ENCODE measurements at regions not wholly inside any gene's neighbourhood (a gene's known extent, or its start where the extent isn't known, plus 50 kb on each side); places are given as distances from the start of the nearest gene placed in this dataset.

- H3K27me3 Mint-ChIP-seq (ENCODE audit: low read depth, unreplicated experiment) = no peaks in the 10 kb centered on the region
- no peaks in the 10 kb centered on the region for H3K9me3 Mint-ChIP-seq (ENCODE audit: unreplicated experiment)
- Histone ChIP-seq H3K4me1 (ENCODE audit: insufficient read depth, low read length) (no peaks in the 10 kb centered on the region), H3K4me2 (ENCODE audit: low read length) (no peak overlapping the region), H3K27ac (ENCODE audit: low read depth, low read length) (no peak overlapping the region), H4K20me1 (ENCODE audit: insufficient read depth, low read length) (no peaks in the 10 kb centered on the region), H3K9ac (ENCODE audit: low read length) (no peak overlapping the region), H2AFZ (ENCODE audit: low read depth, low read length) (no peak overlapping the region), H3K4me3 (ENCODE audit: insufficient read depth, low read depth, low read length) (no peak overlapping the region), H3K79me2 (ENCODE audit: insufficient read depth, low read length) (no peaks in the 10 kb centered on the region), H3K36me3 (ENCODE audit: insufficient read depth, low read length) (no peaks in the 10 kb centered on the region), H3K9me3 (ENCODE audit: insufficient read depth, low read depth, low read length) (no peaks in the 10 kb centered on the region), H3K27me3 (ENCODE audit: insufficient read depth, low read length) (no peaks in the 10 kb centered on the region)
- no peak for TF ChIP-seq EZH2 (IDR thresholded peaks at IDR 0.05; ENCODE audit: insufficient read depth, low read length)
- no peak for TF ChIP-seq CTCF (IDR thresholded peaks at IDR 0.05; ENCODE audit: insufficient read depth, low read depth, low read length)
- no peaks in the 10 kb centered on the region for H3K4me1 Mint-ChIP-seq (ENCODE audit: low read depth, unreplicated experiment)
- H3K27ac Mint-ChIP-seq (ENCODE audit: unreplicated experiment) = no peak overlapping the region
- no peak for DNase-seq (ENCODE audit: low read depth)
- peak; percentile 26 for FAIRE-seq
- H3K4me3 Mint-ChIP-seq (ENCODE audit: unreplicated experiment) = no peak overlapping the region
- H3K36me3 Mint-ChIP-seq (ENCODE audit: low read depth, unreplicated experiment) = no peaks in the 10 kb centered on the region
Measured at GRCh38 chr5:156019571-156020180, 307.3 kb upstream of the SGCD start.

GRCh38 chr5:156020647-156021046 is 306.3 kb upstream of the SGCD start:
- H3K9me3 Mint-ChIP-seq (ENCODE audit: unreplicated experiment) = no peaks in the 10 kb centered on the region
- no peak for FAIRE-seq
- Histone ChIP-seq H3K9ac (ENCODE audit: low read length) (no peak overlapping the region), H3K4me3 (ENCODE audit: insufficient read depth, low read depth, low read length) (no peak overlapping the region), H3K36me3 (ENCODE audit: insufficient read depth, low read length) (no peaks in the 10 kb centered on the region), H3K27ac (ENCODE audit: low read depth, low read length) (no peak overlapping the region), H4K20me1 (ENCODE audit: insufficient read depth, low read length) (no peaks in the 10 kb centered on the region), H3K4me1 (ENCODE audit: insufficient read depth, low read length) (no peaks in the 10 kb centered on the region), H2AFZ (ENCODE audit: low read depth, low read length) (no peak overlapping the region), H3K27me3 (ENCODE audit: insufficient read depth, low read length) (no peaks in the 10 kb centered on the region), H3K79me2 (ENCODE audit: insufficient read depth, low read length) (no peaks in the 10 kb centered on the region), H3K9me3 (ENCODE audit: insufficient read depth, low read depth, low read length) (no peaks in the 10 kb centered on the region), H3K4me2 (ENCODE audit: low read length) (no peak overlapping the region)
- H3K36me3 Mint-ChIP-seq (ENCODE audit: low read depth, unreplicated experiment) = no peaks in the 10 kb centered on the region
- DNase-seq (ENCODE audit: low read depth) = no peak
- TF ChIP-seq EZH2 (IDR thresholded peaks at IDR 0.05; ENCODE audit: insufficient read depth, low read length) (no peak), CTCF (IDR thresholded peaks at IDR 0.05; ENCODE audit: insufficient read depth, low read depth, low read length) (no peak)
- no peak overlapping the region for H3K27ac Mint-ChIP-seq (ENCODE audit: unreplicated experiment)
- no peaks in the 10 kb centered on the region for H3K27me3 Mint-ChIP-seq (ENCODE audit: low read depth, unreplicated experiment)
- H3K4me3 Mint-ChIP-seq (ENCODE audit: unreplicated experiment) = no peak overlapping the region
- H3K4me1 Mint-ChIP-seq (ENCODE audit: low read depth, unreplicated experiment) = no peaks in the 10 kb centered on the region

- Histone ChIP-seq H2AFZ (ENCODE audit: low read depth, low read length) (no peak overlapping the region), H3K9ac (ENCODE audit: low read length) (no peak overlapping the region), H3K4me2 (ENCODE audit: low read length) (no peak overlapping the region), H3K4me1 (ENCODE audit: insufficient read depth, low read length) (no peaks in the 10 kb centered on the region), H3K79me2 (ENCODE audit: insufficient read depth, low read length) (no peaks in the 10 kb centered on the region), H3K27me3 (ENCODE audit: insufficient read depth, low read length) (no peaks in the 10 kb centered on the region), H3K27ac (ENCODE audit: low read depth, low read length) (no peak overlapping the region), H3K9me3 (ENCODE audit: insufficient read depth, low read depth, low read length) (no peaks in the 10 kb centered on the region), H4K20me1 (ENCODE audit: insufficient read depth, low read length) (no peaks in the 10 kb centered on the region), H3K4me3 (ENCODE audit: insufficient read depth, low read depth, low read length) (no peak overlapping the region), H3K36me3 (ENCODE audit: insufficient read depth, low read length) (no peaks in the 10 kb centered on the region)
- Mint-ChIP-seq H3K4me1 (ENCODE audit: low read depth, unreplicated experiment) (no peaks in the 10 kb centered on the region), H3K4me3 (ENCODE audit: unreplicated experiment) (no peak overlapping the region), H3K27ac (ENCODE audit: unreplicated experiment) (no peak overlapping the region), H3K27me3 (ENCODE audit: low read depth, unreplicated experiment) (no peaks in the 10 kb centered on the region), H3K9me3 (ENCODE audit: unreplicated experiment) (no peaks in the 10 kb centered on the region), H3K36me3 (ENCODE audit: low read depth, unreplicated experiment) (no peaks in the 10 kb centered on the region)
- FAIRE-seq = no peak
- DNase-seq (ENCODE audit: low read depth) = no peak
- TF ChIP-seq EZH2 (IDR thresholded peaks at IDR 0.05; ENCODE audit: insufficient read depth, low read length) (no peak), CTCF (IDR thresholded peaks at IDR 0.05; ENCODE audit: insufficient read depth, low read depth, low read length) (no peak)
Measured at GRCh38 chr5:156021866-156022265, 305.1 kb upstream of the SGCD start.

Measured in astrocyte (in vitro differentiated cells and primary cell).